ENCODE measurements at regions not wholly inside any gene's neighbourhood (a gene's known extent, or its start where the extent isn't known, plus 50 kb on each side); places are given as distances from the start of the nearest gene placed in this dataset.
A peak's percentile ranks its signal among the peaks of the same experiment; 100 is the strongest.

GRCh38 chr15:66844041-66844746 is 142.2 kb downstream of the SMAD6 start:
- TF ChIP-seq CTCF (IDR thresholded peaks at IDR 0.05; ENCODE audit: borderline replicate concordance, extremely low read depth, insufficient read depth) = no peak
- no peaks in the 10 kb centered on the region for H3K27me3 ChIP-seq (ENCODE audit: control insufficient read depth, insufficient read depth, low read length)
- H3K9ac ChIP-seq (ENCODE audit: low read length in 3 of 3) = no peak overlapping the region
- H3K9me3 ChIP-seq (ENCODE audit: control insufficient read depth in 2 of 3, insufficient read depth in 1 of 3, low read length in 3 of 3) = no peaks in the 10 kb centered on the region
- peak in 1 of 5 donors; percentile 32 for DNase-seq
- peaks cover 10 to 19% (median 15%) of the 10 kb centered on the region in 3 donors for H3K4me1 ChIP-seq (ENCODE audit: control insufficient read depth in 2 of 3, insufficient read depth in 2 of 3, low read depth in 1 of 3, low read length in 3 of 3)
- no peak for FAIRE-seq
- no peak overlapping the region for H3K27ac ChIP-seq (ENCODE audit: low read depth in 2 of 2, low read length in 2 of 2)
- no peak overlapping the region for H3K4me3 ChIP-seq (ENCODE audit: low read length in 3 of 3)
- H3K36me3 ChIP-seq (ENCODE audit: control insufficient read depth in 2 of 3, insufficient read depth in 3 of 3, low read length in 3 of 3) = no peaks in the 10 kb centered on the region
- intact Hi-C loops (cut with DNase I) = loop anchor here (10.0 kb wide), 1 partner anchor 49 kb away; no protein-coding TSS in a partner anchor

- FAIRE-seq (no peak), DNase-seq (no peak)
- intact Hi-C loops (cut with DNase I) = loop anchor here (10.0 kb wide), 1 partner anchor 50 kb away; no protein-coding TSS in a partner anchor
- no peak overlapping the region for H3K9ac ChIP-seq (ENCODE audit: low read length in 3 of 3)
- H3K27me3 ChIP-seq (ENCODE audit: control insufficient read depth, insufficient read depth, low read length) = no peaks in the 10 kb centered on the region
- no peaks in the 10 kb centered on the region for H3K36me3 ChIP-seq (ENCODE audit: control insufficient read depth in 2 of 3, insufficient read depth in 3 of 3, low read length in 3 of 3)
- no peak overlapping the region for H3K4me3 ChIP-seq (ENCODE audit: low read length in 3 of 3)
- no peak overlapping the region for H3K27ac ChIP-seq (ENCODE audit: low read depth in 2 of 2, low read length in 2 of 2)
- H3K9me3 ChIP-seq (ENCODE audit: control insufficient read depth in 2 of 3, insufficient read depth in 1 of 3, low read length in 3 of 3) = no peaks in the 10 kb centered on the region
- peaks cover 10 to 19% (median 15%) of the 10 kb centered on the region in 3 donors for H3K4me1 ChIP-seq (ENCODE audit: control insufficient read depth in 2 of 3, insufficient read depth in 2 of 3, low read depth in 1 of 3, low read length in 3 of 3)
- no peak for TF ChIP-seq CTCF (IDR thresholded peaks at IDR 0.05; ENCODE audit: borderline replicate concordance, extremely low read depth, insufficient read depth)
These were observed 142.7 kb downstream of the SMAD6 start for GRCh38 chr15:66844747-66845145.

- H3K36me3 ChIP-seq (ENCODE audit: control insufficient read depth in 2 of 3, insufficient read depth in 3 of 3, low read length in 3 of 3) = no peaks in the 10 kb centered on the region
- H3K27me3 ChIP-seq (ENCODE audit: control insufficient read depth, insufficient read depth, low read length) = no peaks in the 10 kb centered on the region
- FAIRE-seq (no peak), DNase-seq (no peak)
- no peak for TF ChIP-seq CTCF (IDR thresholded peaks at IDR 0.05; ENCODE audit: borderline replicate concordance, extremely low read depth, insufficient read depth)
- H3K4me1 ChIP-seq (ENCODE audit: control insufficient read depth in 2 of 3, insufficient read depth in 2 of 3, low read depth in 1 of 3, low read length in 3 of 3) = peaks cover 10 to 19% (median 17%) of the 10 kb centered on the region in 3 donors
- no peak overlapping the region for H3K4me3 ChIP-seq (ENCODE audit: low read length in 3 of 3)
- no peak overlapping the region for H3K27ac ChIP-seq (ENCODE audit: low read depth in 2 of 2, low read length in 2 of 2)
- H3K9ac ChIP-seq (ENCODE audit: low read length in 3 of 3) = no peak overlapping the region
- no peaks in the 10 kb centered on the region for H3K9me3 ChIP-seq (ENCODE audit: control insufficient read depth in 2 of 3, insufficient read depth in 1 of 3, low read length in 3 of 3)
- intact Hi-C loops (cut with DNase I) = loop anchor here (10.0 kb wide), 1 partner anchor 51 kb away; no protein-coding TSS in a partner anchor
These were observed 143.3 kb downstream of the SMAD6 start for GRCh38 chr15:66845266-66845785.
